MM.1S (cell line): ENCODE measurements at regions not wholly inside any gene's neighbourhood (a gene's known extent, or its start where the extent isn't known, plus 50 kb on each side); places are given as distances from the start of the nearest gene placed in this dataset.
"Not testable (repeated sequence)": the region's sequence is repeated elsewhere in the genome, so short reads cannot be mapped to it uniquely, and the experiment has no call there.

Source experiments
- CTCF ChIP-seq: fragments of 300-600 bp; sonication (generic); IDR thresholded peaks from 2 replicates; pipeline ENCODE4 v1.5.1; 2016; ENCODE audit warnings: antibody characterized with exemption, low read length, mixed read lengths
- EZH2phosphoT487 ChIP-seq: fragments of 300-600 bp; sonication (generic); IDR thresholded peaks from 2 replicates; pipeline ENCODE4 v1.6.1; 2018; ENCODE audit warnings: antibody characterized with exemption, low read length

- TF ChIP-seq CTCF, EZH2phosphoT487: not testable (repeated sequence)
Measured at GRCh38 chr1:83142802-83143201, 856.1 kb downstream of the TTLL7 start.
